ENCODE measurements at regions not wholly inside any gene's neighbourhood (a gene's known extent, or its start where the extent isn't known, plus 50 kb on each side); places are given as distances from the start of the nearest gene placed in this dataset.

DNA sequence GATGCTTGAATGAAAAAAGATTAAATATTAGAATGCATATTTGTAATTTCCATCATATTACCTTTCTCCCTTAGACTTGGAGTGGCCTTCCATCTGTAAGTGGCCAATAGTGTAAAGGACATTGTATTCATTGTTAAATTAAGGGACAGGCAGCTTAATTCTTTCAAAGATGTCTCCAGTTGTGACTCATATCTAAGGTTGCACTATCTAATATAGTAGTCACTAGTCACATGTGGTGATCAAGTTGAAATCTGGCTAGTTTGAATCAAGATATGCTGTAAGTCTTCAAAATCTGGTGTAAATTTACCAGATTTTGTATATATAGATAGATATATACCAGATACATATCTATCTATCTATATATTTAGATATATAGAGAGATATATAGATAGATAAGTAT lies 52.4 kb upstream of the AGPS start:
- TF ChIP-seq, protein P1, sequence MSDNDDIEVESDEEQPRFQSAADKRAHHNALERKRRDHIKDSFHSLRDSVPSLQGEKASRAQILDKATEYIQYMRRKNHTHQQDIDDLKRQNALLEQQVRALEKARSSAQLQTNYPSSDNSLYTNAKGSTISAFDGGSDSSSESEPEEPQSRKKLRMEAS (IDR thresholded peaks at IDR 0.05; ENCODE audit: insufficient read depth, insufficient read length): no peak
- TF ChIP-seq POLR2A (IDR thresholded peaks at IDR 0.05; ENCODE audit: low read depth, low read length) (no peak), POLR2AphosphoS5 (IDR thresholded peaks at IDR 0.05; ENCODE audit: insufficient read depth, low read depth, low read length) (no peak), MYC (IDR thresholded peaks at IDR 0.05; ENCODE audit: low read depth, low read length) (no peak), EZH2 (IDR thresholded peaks at IDR 0.05; ENCODE audit: borderline replicate concordance, low read depth, low read length, severe bottlenecking) (no peak), GATA2 (IDR thresholded peaks at IDR 0.05; ENCODE audit: insufficient read depth, insufficient read length, low read depth, low read length) (no peak), JUN (IDR thresholded peaks at IDR 0.05; ENCODE audit: borderline replicate concordance, insufficient read depth, insufficient read length, low read depth) (no peak), FOS (IDR thresholded peaks at IDR 0.05; ENCODE audit: borderline replicate concordance, insufficient read depth, low read length) (no peak)
- TF ChIP-seq, protein P2, sequence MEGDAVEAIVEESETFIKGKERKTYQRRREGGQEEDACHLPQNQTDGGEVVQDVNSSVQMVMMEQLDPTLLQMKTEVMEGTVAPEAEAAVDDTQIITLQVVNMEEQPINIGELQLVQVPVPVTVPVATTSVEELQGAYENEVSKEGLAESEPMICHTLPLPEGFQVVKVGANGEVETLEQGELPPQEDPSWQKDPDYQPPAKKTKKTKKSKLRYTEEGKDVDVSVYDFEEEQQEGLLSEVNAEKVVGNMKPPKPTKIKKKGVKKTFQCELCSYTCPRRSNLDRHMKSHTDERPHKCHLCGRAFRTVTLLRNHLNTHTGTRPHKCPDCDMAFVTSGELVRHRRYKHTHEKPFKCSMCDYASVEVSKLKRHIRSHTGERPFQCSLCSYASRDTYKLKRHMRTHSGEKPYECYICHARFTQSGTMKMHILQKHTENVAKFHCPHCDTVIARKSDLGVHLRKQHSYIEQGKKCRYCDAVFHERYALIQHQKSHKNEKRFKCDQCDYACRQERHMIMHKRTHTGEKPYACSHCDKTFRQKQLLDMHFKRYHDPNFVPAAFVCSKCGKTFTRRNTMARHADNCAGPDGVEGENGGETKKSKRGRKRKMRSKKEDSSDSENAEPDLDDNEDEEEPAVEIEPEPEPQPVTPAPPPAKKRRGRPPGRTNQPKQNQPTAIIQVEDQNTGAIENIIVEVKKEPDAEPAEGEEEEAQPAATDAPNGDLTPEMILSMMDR (IDR thresholded peaks at IDR 0.05; ENCODE audit: extremely low read depth in 1 of 2, insufficient read depth in 1 of 2, low read depth in 1 of 2, low read length in 2 of 2): no peak

Data from endothelial cell of umbilical vein (primary cell).